Heart right ventricle (tissue), 16 donors: ENCODE measurements at regions not wholly inside any gene's neighbourhood (a gene's known extent, or its start where the extent isn't known, plus 50 kb on each side); places are given as distances from the start of the nearest gene placed in this dataset.

Source experiments
- ATAC-seq, 8 donors: fragments of 200-7000 bp; cut with Tn5 transposase; one replicate each; pipeline ENCODE4 v1.9.1; 2020; ENCODE audit warnings: mild to moderate bottlenecking in 8 of 8, moderate library complexity in 8 of 8, moderate number of reproducible peaks in 1 of 8
- DNase-seq, 2 donors: peaks; one replicate each; pipeline ENCODE4 v3.0.0-alpha.2; 2020
- H3K27ac ChIP-seq, 10 donors: fragments of 200-600 bp; sonication (generic) in 2 of 10; one replicate each; pipeline versions ENCODE4 v1.5.0 to v1.8.0; 2020 to 2022; ENCODE audit warnings: mild to moderate bottlenecking in 3 of 10
- H3K27me3 ChIP-seq, 7 donors: fragments of 200-600 bp; one replicate each; pipeline ENCODE4 v1.8.0; 2021 to 2022; ENCODE audit warnings: mild to moderate bottlenecking in 2 of 7
- H3K36me3 ChIP-seq, 9 donors: fragments of 200-600 bp; sonication (generic) in 1 of 9; one replicate each; pipeline versions ENCODE4 v1.5.0 to v1.8.0; 2020 to 2022; ENCODE audit warnings: mild to moderate bottlenecking in 2 of 9
- H3K4me1 ChIP-seq, 9 donors: fragments of 200-600 bp; sonication (generic) in 1 of 9; one replicate each; pipeline versions ENCODE4 v1.5.0 to v1.8.0; 2020 to 2022; ENCODE audit warnings: mild to moderate bottlenecking in 4 of 9
- H3K4me3 ChIP-seq, 10 donors: fragments of 200-600 bp; sonication (generic) in 2 of 10; one replicate each; pipeline versions ENCODE4 v1.5.0 to v1.8.0; 2020 to 2022; ENCODE audit warnings: mild to moderate bottlenecking in 7 of 10, moderate library complexity in 2 of 10
- H3K9me3 ChIP-seq, 11 donors: fragments of 200-600 bp in 10 of 11; sonication (generic) in 2 of 11; one replicate each; pipeline versions ENCODE4 v1.5.0 to v1.8.0; 2013 to 2022; ENCODE audit warnings: mild to moderate bottlenecking in 2 of 11, control low read depth in 1 of 11, moderate library complexity in 1 of 11
- CTCF ChIP-seq, 9 donors: fragments of 200-600 bp; sonication (generic) in 2 of 9; IDR thresholded peaks; one replicate each; pipeline versions ENCODE4 v1.5.0 to v1.8.0; 2021 to 2022; ENCODE audit warnings: antibody characterized with exemption in 9 of 9, mild to moderate bottlenecking in 5 of 9, moderate library complexity in 1 of 9
- WGBS, 2 donors: extraction: QIAGEN DNeasy Blood & Tissue Kit; methylation state at CpG; one replicate each; pipeline ENCODE4 v1.1.7; 2013; ENCODE audit warnings: inconsistent platforms in 1 of 2; 5-methylcytosine and 5-hydroxymethylcytosine counted together
- intact Hi-C, 10 donors: fragments of 100-400 bp; cut with DNase I; formaldehyde crosslinking; loops; one replicate each; pipeline versions ENCODE4 v1.11.1 to v1.14.2; 2022
- donor health status: Arrhythmogenic right ventricular cardiomyopathy.
- donor health status: ischemic (EF 13 %, LVEDD 7.1; RV severe dilation, severe dysfunction).
- donor health status: healthy with polysubstance abuse.
- donor health status: DM: no; HTN: yes; CAD: no.
- donor health status: DM: no; HTN: no; CAD: no.
- donor health status: ischemic (EF 25% LVEDD 6.9; RV normal size, moderate dysfunction).
- donor health status: ischemic (EF 25% LVEDD 5.7; RV mildly dilated, moderate dysfunction).
- donor health status: healthy.
- donor health status: DM: yes; HTN: yes; CAD: no.
- donor health status: Ischemic cardiomyopathy.
- donor health status: ischemic (EF 35%, LVEDD 5.7; RV mildly dilated, moderate dysfunction).
- donor health status: nonischemic (EF 11% LVEDD 7.7; RV severe dilation, severe dysfunction).
- donor health status: DM: yes; HTN: yes; CAD: no.
- donor health status: PGD.
- donor health status: ischemic (EF 29% LVEDD 5.4; RV normal size, mild dysfunction).
- donor health status: nonischemic (EF 23%, LVEDD 6.1; RV moderate dilation, normal function).

- no peaks in the 10 kb centered on the region for H3K36me3 ChIP-seq
- no peaks in the 10 kb centered on the region for H3K27me3 ChIP-seq
- no peak for ATAC-seq
- TF ChIP-seq CTCF (IDR thresholded peaks at IDR 0.05): no peak
- no peak for DNase-seq
- no peak overlapping the region for H3K27ac ChIP-seq
- peaks cover 0 to under 1% (median 0%) of the 10 kb centered on the region in 9 donors for H3K4me1 ChIP-seq
- peaks cover 0 to 5% (median 0%) of the 10 kb centered on the region in 11 donors for H3K9me3 ChIP-seq
- no peak overlapping the region for H3K4me3 ChIP-seq
- intact Hi-C loops: no loop called here
Measured at GRCh38 chr13:85969331-85969730, 170.1 kb upstream of the SLITRK6 start.

- no peak for DNase-seq
- Histone ChIP-seq H3K4me3 (no peak overlapping the region), H3K4me1 (no peaks in the 10 kb centered on the region), H3K27me3 (no peaks in the 10 kb centered on the region), H3K27ac (no peak overlapping the region), H3K9me3 (peaks cover 0 to 68% (median 28%) of the 10 kb centered on the region in 11 donors), H3K36me3 (no peaks in the 10 kb centered on the region)
- 80 to 91% methylated on average over 4 of the region's 4 CpGs for WGBS, 2 donors
- intact Hi-C loops: no loop called here
- ATAC-seq: no peak
- TF ChIP-seq CTCF (IDR thresholded peaks at IDR 0.05): no peak
Measured at GRCh38 chr13:85935868-85936467, 136.7 kb upstream of the SLITRK6 start.

GRCh38 chr13:85930108-85930507 is 130.9 kb upstream of the SLITRK6 start:
- H3K27me3 ChIP-seq: no peaks in the 10 kb centered on the region
- peaks cover 0 to 34% (median 7%) of the 10 kb centered on the region in 11 donors for H3K9me3 ChIP-seq
- no peaks in the 10 kb centered on the region for H3K36me3 ChIP-seq
- no peaks in the 10 kb centered on the region for H3K4me1 ChIP-seq
- DNase-seq (no peak), ATAC-seq (no peak)
- TF ChIP-seq CTCF (IDR thresholded peaks at IDR 0.05): no peak
- no peak overlapping the region for H3K27ac ChIP-seq
- intact Hi-C loops: no loop called here
- H3K4me3 ChIP-seq: no peak overlapping the region
- 35 to 38% methylated on average over 2 of the region's 2 CpGs for WGBS, 2 donors

GRCh38 chr13:85910962-85911361 is 111.7 kb upstream of the SLITRK6 start:
- Histone ChIP-seq H3K27me3 (no peaks in the 10 kb centered on the region), H3K27ac (no peak overlapping the region), H3K4me3 (no peak overlapping the region), H3K36me3 (no peaks in the 10 kb centered on the region), H3K4me1 (no peaks in the 10 kb centered on the region), H3K9me3 (peaks cover 0 to 43% (median 3%) of the 10 kb centered on the region in 11 donors)
- intact Hi-C loops: no loop called here
- no peak for TF ChIP-seq CTCF (IDR thresholded peaks at IDR 0.05)
- ATAC-seq (no peak), DNase-seq (no peak)
- WGBS, 2 donors: 65 to 86% methylated on average over 1 of the region's 1 CpG
